HG02571 (cell line): ENCODE measurements at regions not wholly inside any gene's neighbourhood (a gene's known extent, or its start where the extent isn't known, plus 50 kb on each side); places are given as distances from the start of the nearest gene placed in this dataset.
"Not testable (repeated sequence)": the region's sequence is repeated elsewhere in the genome, so short reads cannot be mapped to it uniquely, and the experiment has no call there.

Experiments
- ATAC-seq: cut with Tn5 transposase; IDR thresholded peaks from one replicate; pipeline ENCODE4 v1.9.1; 2021; ENCODE audit warnings: mild to moderate bottlenecking, moderate library complexity; ENCODE audit not compliant: unreplicated experiment

GRCh38 chr15:70242951-70243685 lies 145.4 kb upstream of the TLE3 start:
- ATAC-seq = no peak

- ATAC-seq = no peak
Measured at GRCh38 chr15:70241561-70242320, 144.0 kb upstream of the TLE3 start.

- no peak for ATAC-seq
Measured at GRCh38 chr15:70240820-70241430, 143.2 kb upstream of the TLE3 start.

GRCh38 chr15:70240082-70240481 lies 142.4 kb upstream of the TLE3 start:
- peak; percentile 76 for ATAC-seq

- ATAC-seq = no peak
Measured at GRCh38 chr15:70238917-70239316, 141.2 kb upstream of the TLE3 start.

- ATAC-seq = no peak
Measured at GRCh38 chr15:70237626-70238025, 139.9 kb upstream of the TLE3 start.

- ATAC-seq = no peak
Measured at GRCh38 chr15:70236341-70237086, 138.8 kb upstream of the TLE3 start.

- ATAC-seq = no peak
Measured at GRCh38 chr15:70235347-70235746, 137.6 kb upstream of the TLE3 start.

GRCh38 chr15:70234256-70234905 lies 136.7 kb upstream of the TLE3 start:
- no peak for ATAC-seq

- ATAC-seq = no peak
Measured at GRCh38 chr15:70231484-70231883, 133.8 kb upstream of the TLE3 start.

- not testable (repeated sequence) for ATAC-seq
Measured at GRCh38 chr15:70227918-70228317, 130.2 kb upstream of the TLE3 start.

GRCh38 chr15:70227147-70227546 lies 129.4 kb upstream of the TLE3 start:
- no peak for ATAC-seq

GRCh38 chr15:70226337-70226980 lies 128.7 kb upstream of the TLE3 start:
- ATAC-seq = no peak

GRCh38 chr15:70225416-70225815 lies 127.7 kb upstream of the TLE3 start:
- no peak for ATAC-seq

- ATAC-seq = no peak
Measured at GRCh38 chr15:70222606-70223005, 124.9 kb upstream of the TLE3 start.

GRCh38 chr15:70220490-70221096 lies 122.9 kb upstream of the TLE3 start:
- ATAC-seq = no peak

- no peak for ATAC-seq
Measured at GRCh38 chr15:70219966-70220365, 122.2 kb upstream of the TLE3 start.

- ATAC-seq = no peak
Measured at GRCh38 chr15:70219256-70219895, 121.7 kb upstream of the TLE3 start.
